A549 (cell line): ENCODE measurements at regions not wholly inside any gene's neighbourhood (a gene's known extent, or its start where the extent isn't known, plus 50 kb on each side); places are given as distances from the start of the nearest gene placed in this dataset.

Experiments used
- CTCF ChIP-seq: fragments of >200 bp; sonication (Bioruptor Twin); formaldehyde crosslinking; IDR thresholded peaks from 3 replicates; pipeline ENCODE4 v1.5.1; 2016
- POLR2A ChIP-seq: IDR thresholded peaks from 2 replicates; pipeline ENCODE4 v1.6.1; 2012; ENCODE audit warnings: mild to moderate bottlenecking, low read length

GRCh38 chrX:138865093-138865649 is 153.7 kb upstream of the FGF13 start:
- TF ChIP-seq POLR2A (no peak), CTCF (no peak)
